ENCODE measurements at regions not wholly inside any gene's neighbourhood (a gene's known extent, or its start where the extent isn't known, plus 50 kb on each side); places are given as distances from the start of the nearest gene placed in this dataset.

DNA sequence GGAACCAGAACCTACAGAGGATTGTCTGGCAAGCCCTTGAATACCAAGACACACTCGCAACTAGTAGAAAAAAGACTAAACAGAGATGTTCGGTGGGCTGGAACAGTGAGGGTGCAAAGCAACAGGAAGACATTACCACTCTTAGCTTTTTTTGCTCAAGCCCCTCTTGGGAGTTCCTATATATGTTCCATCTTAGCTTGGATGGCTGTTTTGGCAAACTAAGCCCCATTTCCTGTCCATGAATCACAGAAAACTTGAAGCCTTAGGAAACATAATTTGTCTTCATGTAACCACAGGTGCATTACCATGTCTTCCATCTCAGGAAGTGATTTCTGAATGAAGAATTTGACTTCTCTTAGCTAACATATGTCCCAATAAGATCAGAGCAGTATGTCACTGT lies 446.3 kb downstream of the OLFM4 start:
- Histone ChIP-seq H3K36me3 (no peaks in the 10 kb centered on the region), H3K27me3 (no peaks in the 10 kb centered on the region), H3K27ac (no peak overlapping the region), H3K4me3 (no peak overlapping the region), H3K4me1 (no peaks in the 10 kb centered on the region), H3K9me3 (no peaks in the 10 kb centered on the region)
- 47 to 60% (median 51%) methylated on average over 2 of the region's 2 CpGs for WGBS, 4 donors
- intact Hi-C loops (cut with DNase I): loop anchor here in 1 of 10 donors (5.0 kb wide), 1 partner anchor 47 kb away; no protein-coding TSS in a partner anchor
- TF ChIP-seq, protein P1, sequence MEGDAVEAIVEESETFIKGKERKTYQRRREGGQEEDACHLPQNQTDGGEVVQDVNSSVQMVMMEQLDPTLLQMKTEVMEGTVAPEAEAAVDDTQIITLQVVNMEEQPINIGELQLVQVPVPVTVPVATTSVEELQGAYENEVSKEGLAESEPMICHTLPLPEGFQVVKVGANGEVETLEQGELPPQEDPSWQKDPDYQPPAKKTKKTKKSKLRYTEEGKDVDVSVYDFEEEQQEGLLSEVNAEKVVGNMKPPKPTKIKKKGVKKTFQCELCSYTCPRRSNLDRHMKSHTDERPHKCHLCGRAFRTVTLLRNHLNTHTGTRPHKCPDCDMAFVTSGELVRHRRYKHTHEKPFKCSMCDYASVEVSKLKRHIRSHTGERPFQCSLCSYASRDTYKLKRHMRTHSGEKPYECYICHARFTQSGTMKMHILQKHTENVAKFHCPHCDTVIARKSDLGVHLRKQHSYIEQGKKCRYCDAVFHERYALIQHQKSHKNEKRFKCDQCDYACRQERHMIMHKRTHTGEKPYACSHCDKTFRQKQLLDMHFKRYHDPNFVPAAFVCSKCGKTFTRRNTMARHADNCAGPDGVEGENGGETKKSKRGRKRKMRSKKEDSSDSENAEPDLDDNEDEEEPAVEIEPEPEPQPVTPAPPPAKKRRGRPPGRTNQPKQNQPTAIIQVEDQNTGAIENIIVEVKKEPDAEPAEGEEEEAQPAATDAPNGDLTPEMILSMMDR (IDR thresholded peaks at IDR 0.05): no peak
- no peak for TF ChIP-seq POLR2A (IDR thresholded peaks at IDR 0.05)
- DNase-seq: no peak
- ATAC-seq: no peak

DNA sequence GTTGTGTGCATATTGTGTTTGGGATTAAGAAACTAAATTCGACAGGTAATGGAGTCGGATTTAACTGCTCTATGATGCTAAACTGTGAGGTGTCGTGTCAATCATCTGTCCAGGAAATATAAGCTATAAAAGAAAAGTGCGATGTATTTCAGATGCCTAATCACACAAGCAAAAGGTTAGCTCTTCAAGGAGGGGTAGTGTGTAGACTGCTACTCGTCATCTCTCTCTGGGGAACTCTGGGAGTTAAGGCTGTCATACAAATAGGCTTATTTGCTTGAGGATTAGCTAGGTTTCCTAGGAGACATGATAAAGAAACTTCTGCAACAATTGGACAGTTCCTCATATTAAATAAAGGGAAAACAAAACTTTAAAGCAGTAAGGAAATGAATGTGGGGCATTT lies 462.1 kb downstream of the OLFM4 start:
- TF ChIP-seq POLR2A (IDR thresholded peaks at IDR 0.05): no peak
- TF ChIP-seq, protein P1 (IDR thresholded peaks at IDR 0.05): no peak
- no peak for ATAC-seq
- Histone ChIP-seq H3K27me3 (no peaks in the 10 kb centered on the region), H3K36me3 (no peaks in the 10 kb centered on the region), H3K4me3 (no peak overlapping the region), H3K27ac (no peak overlapping the region), H3K4me1 (no peaks in the 10 kb centered on the region), H3K9me3 (no peaks in the 10 kb centered on the region)
- intact Hi-C loops (cut with DNase I): no loop called here
- no peak for DNase-seq
- 54 to 58% (median 54%) methylated on average over 5 of the region's 5 CpGs for WGBS, 4 donors

DNA sequence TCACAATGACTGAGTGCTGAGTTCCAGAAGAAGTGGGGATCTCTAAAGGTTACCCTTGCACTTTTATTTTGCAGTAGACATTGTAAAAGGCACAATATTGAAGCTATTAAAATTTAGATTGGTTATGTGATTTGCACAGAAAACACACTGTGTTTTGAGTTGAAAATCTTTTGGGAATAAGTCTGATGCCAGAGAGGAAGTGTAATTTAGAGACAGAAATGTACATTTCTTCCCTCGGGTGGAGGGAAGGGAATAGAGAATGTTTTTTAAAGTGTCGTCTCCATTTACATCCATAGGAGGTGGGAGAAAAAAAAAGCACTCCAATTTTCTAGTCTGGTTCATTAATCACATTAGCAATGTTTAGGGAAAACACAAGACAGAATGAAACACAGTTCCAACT lies 465.8 kb downstream of the OLFM4 start:
- Histone ChIP-seq H3K27ac (no peak overlapping the region), H3K9me3 (no peaks in the 10 kb centered on the region)
- TF ChIP-seq, protein P1 (IDR thresholded peaks at IDR 0.05): no peak
- no peak for TF ChIP-seq POLR2A (IDR thresholded peaks at IDR 0.05)

DNA sequence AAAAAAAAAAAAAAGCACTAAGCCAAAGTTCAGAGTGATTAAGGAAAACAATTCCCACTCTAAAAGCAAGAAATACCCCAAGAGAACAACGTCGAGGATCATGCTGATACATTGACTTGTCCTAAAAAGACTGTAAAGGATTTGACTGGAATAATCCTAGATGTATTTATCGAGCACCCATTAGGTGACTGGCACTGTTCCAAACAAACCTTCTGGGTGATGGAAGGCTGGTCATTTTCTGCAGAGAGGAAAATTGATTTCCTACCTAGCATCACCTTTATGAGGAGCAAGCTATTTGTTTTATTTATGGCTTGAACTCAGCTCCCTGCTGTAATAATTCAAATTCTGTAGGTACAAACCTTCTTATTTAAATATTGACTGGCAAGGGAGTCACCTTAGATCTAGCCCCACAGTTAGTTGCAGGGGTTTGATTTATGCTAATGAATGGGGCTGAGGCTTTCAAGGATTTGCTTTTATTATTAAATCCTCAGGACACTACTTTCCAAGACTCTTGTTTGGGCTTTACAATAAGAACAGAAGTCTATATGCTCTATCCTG lies 471.0 kb downstream of the OLFM4 start:
- WGBS, 4 donors: 61 to 78% (median 67%) methylated on average over 3 of the region's 3 CpGs
- H3K36me3 ChIP-seq: no peaks in the 10 kb centered on the region
- TF ChIP-seq, protein P1 (IDR thresholded peaks at IDR 0.05): no peak
- TF ChIP-seq POLR2A (IDR thresholded peaks at IDR 0.05): no peak
- ATAC-seq: no peak
- H3K4me3 ChIP-seq: no peak overlapping the region
- H3K4me1 ChIP-seq: no peaks in the 10 kb centered on the region
- no peaks in the 10 kb centered on the region for H3K27me3 ChIP-seq
- H3K27ac ChIP-seq: no peak overlapping the region
- intact Hi-C loops (cut with DNase I): no loop called here
- peaks cover 0 to 4% (median 0%) of the 10 kb centered on the region in 12 donors for H3K9me3 ChIP-seq
- DNase-seq: no peak

More for the DNA sequence above, 465.8 kb downstream of the OLFM4 start:
- WGBS, 4 donors: 39 to 53% (median 50%) methylated on average over 2 of the region's 2 CpGs
- Histone ChIP-seq H3K4me1 (no peaks in the 10 kb centered on the region), H3K4me3 (no peak overlapping the region), H3K36me3 (no peaks in the 10 kb centered on the region), H3K27me3 (no peaks in the 10 kb centered on the region)
- ATAC-seq (no peak), DNase-seq (no peak)
- intact Hi-C loops (cut with DNase I): no loop called here
